ENCODE measurements at regions not wholly inside any gene's neighbourhood (a gene's known extent, or its start where the extent isn't known, plus 50 kb on each side); places are given as distances from the start of the nearest gene placed in this dataset.

GRCh38 chr1:80384083-80384830 lies 1377.7 kb upstream of the ADGRL4 start:
- 69 to 78% methylated on average over 1 of the region's 1 CpG for WGBS, 2 donors

GRCh38 chr1:80375662-80376061 lies 1369.1 kb upstream of the ADGRL4 start:
- Histone ChIP-seq H3K36me3 (ENCODE audit: control insufficient read depth in 4 of 4, insufficient read depth in 4 of 4, low read length in 4 of 4) (no peaks in the 10 kb centered on the region), H3K9ac (ENCODE audit: insufficient read depth in 1 of 2, low read length in 2 of 2) (no peak overlapping the region), H3K4me3 (no peak overlapping the region), H3K9me3 (ENCODE audit: control insufficient read depth in 4 of 4, insufficient read depth in 3 of 4, low read length in 3 of 4) (no peaks in the 10 kb centered on the region), H3K27ac (ENCODE audit: low read depth in 1 of 2, low read length in 1 of 2) (no peak overlapping the region), H3K4me1 (ENCODE audit: control insufficient read depth in 5 of 5, insufficient read depth in 5 of 5, low read length in 5 of 5) (no peaks in the 10 kb centered on the region), H3K27me3 (ENCODE audit: control insufficient read depth in 3 of 3, insufficient read depth in 3 of 3, low read length in 2 of 3) (no peaks in the 10 kb centered on the region)
- TF ChIP-seq CTCF (IDR thresholded peaks at IDR 0.05; ENCODE audit: control extremely low read depth, extremely low read depth): no peak
- DNase-seq (no peak), ATAC-seq (ENCODE audit: insufficient read depth, low FRiP score) (no peak)

More at GRCh38 chr1:80384083-80384830, 1377.7 kb upstream of the ADGRL4 start:
- DNase-seq: no peak
- H3K27me3 ChIP-seq (ENCODE audit: control insufficient read depth in 3 of 3, insufficient read depth in 3 of 3, low read length in 2 of 3): no peaks in the 10 kb centered on the region
- no peaks in the 10 kb centered on the region for H3K9me3 ChIP-seq (ENCODE audit: control insufficient read depth in 4 of 4, insufficient read depth in 3 of 4, low read length in 3 of 4)
- H3K36me3 ChIP-seq (ENCODE audit: control insufficient read depth in 4 of 4, insufficient read depth in 4 of 4, low read length in 4 of 4): no peaks in the 10 kb centered on the region
- no peak overlapping the region for H3K4me3 ChIP-seq
- H3K27ac ChIP-seq (ENCODE audit: low read depth in 1 of 2, low read length in 1 of 2): no peak overlapping the region
- no peak for TF ChIP-seq CTCF (IDR thresholded peaks at IDR 0.05; ENCODE audit: control extremely low read depth, extremely low read depth)
- no peaks in the 10 kb centered on the region for H3K4me1 ChIP-seq (ENCODE audit: control insufficient read depth in 5 of 5, insufficient read depth in 5 of 5, low read length in 5 of 5)
- ATAC-seq (ENCODE audit: insufficient read depth, low FRiP score): no peak
- no peak overlapping the region for H3K9ac ChIP-seq (ENCODE audit: insufficient read depth in 1 of 2, low read length in 2 of 2)

- DNase-seq (no peak), ATAC-seq (ENCODE audit: insufficient read depth, low FRiP score) (no peak)
- Histone ChIP-seq H3K4me3 (no peak overlapping the region), H3K9ac (ENCODE audit: insufficient read depth in 1 of 2, low read length in 2 of 2) (no peak overlapping the region), H3K27ac (ENCODE audit: low read depth in 1 of 2, low read length in 1 of 2) (no peak overlapping the region), H3K4me1 (ENCODE audit: control insufficient read depth in 5 of 5, insufficient read depth in 5 of 5, low read length in 5 of 5) (no peaks in the 10 kb centered on the region), H3K27me3 (ENCODE audit: control insufficient read depth in 3 of 3, insufficient read depth in 3 of 3, low read length in 2 of 3) (no peaks in the 10 kb centered on the region), H3K9me3 (ENCODE audit: control insufficient read depth in 4 of 4, insufficient read depth in 3 of 4, low read length in 3 of 4) (no peaks in the 10 kb centered on the region), H3K36me3 (ENCODE audit: control insufficient read depth in 4 of 4, insufficient read depth in 4 of 4, low read length in 4 of 4) (no peaks in the 10 kb centered on the region)
- TF ChIP-seq CTCF (IDR thresholded peaks at IDR 0.05; ENCODE audit: control extremely low read depth, extremely low read depth): no peak
- WGBS, 2 donors: 57 to 77% methylated on average over 1 of the region's 1 CpG
Measured at GRCh38 chr1:80375109-80375508, 1368.6 kb upstream of the ADGRL4 start.

GRCh38 chr1:80369780-80370179 lies 1363.2 kb upstream of the ADGRL4 start:
- TF ChIP-seq CTCF (IDR thresholded peaks at IDR 0.05; ENCODE audit: control extremely low read depth, extremely low read depth): no peak
- WGBS, 2 donors: 78 to 90% methylated on average over 3 of the region's 3 CpGs
- H3K9ac ChIP-seq (ENCODE audit: insufficient read depth in 1 of 2, low read length in 2 of 2): no peak overlapping the region

More at GRCh38 chr1:80369780-80370179, 1363.2 kb upstream of the ADGRL4 start:
- no peak for ATAC-seq (ENCODE audit: insufficient read depth, low FRiP score)
- no peak for DNase-seq
- Histone ChIP-seq H3K27me3 (ENCODE audit: control insufficient read depth in 3 of 3, insufficient read depth in 3 of 3, low read length in 2 of 3) (no peaks in the 10 kb centered on the region), H3K4me3 (no peak overlapping the region), H3K27ac (ENCODE audit: low read depth in 1 of 2, low read length in 1 of 2) (no peak overlapping the region), H3K36me3 (ENCODE audit: control insufficient read depth in 4 of 4, insufficient read depth in 4 of 4, low read length in 4 of 4) (no peaks in the 10 kb centered on the region), H3K9me3 (ENCODE audit: control insufficient read depth in 4 of 4, insufficient read depth in 3 of 4, low read length in 3 of 4) (no peaks in the 10 kb centered on the region), H3K4me1 (ENCODE audit: control insufficient read depth in 5 of 5, insufficient read depth in 5 of 5, low read length in 5 of 5) (no peaks in the 10 kb centered on the region)

Measured in lung (tissue), 11 donors.